HG03432 (cell line): ENCODE measurements at regions not wholly inside any gene's neighbourhood (a gene's known extent, or its start where the extent isn't known, plus 50 kb on each side); places are given as distances from the start of the nearest gene placed in this dataset.

Experiments
- ATAC-seq: cut with Tn5 transposase; IDR thresholded peaks from one replicate; pipeline ENCODE4 v1.9.1; 2021; ENCODE audit warnings: mild to moderate bottlenecking, moderate library complexity; ENCODE audit not compliant: unreplicated experiment

DNA sequence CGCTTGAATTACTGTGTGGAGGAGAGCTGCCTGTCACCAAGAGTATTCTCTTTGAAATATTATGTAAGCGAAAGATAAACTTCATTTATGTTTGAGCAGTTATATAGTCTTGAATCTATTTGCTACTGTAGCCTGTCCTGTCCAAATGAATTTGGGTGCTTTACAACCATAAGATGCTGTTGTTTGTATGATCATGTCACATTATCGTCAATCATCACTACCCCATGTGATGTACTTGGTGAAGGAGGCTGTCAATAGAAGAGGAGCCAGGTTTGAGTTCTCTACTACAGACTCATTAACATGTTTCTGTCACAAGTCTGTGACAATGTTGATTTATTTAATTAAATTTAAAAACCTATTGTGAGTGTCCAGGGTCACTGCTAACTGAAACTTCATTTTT, 403.3 kb upstream of the MEF2C start:
- ATAC-seq, result no peak

DNA sequence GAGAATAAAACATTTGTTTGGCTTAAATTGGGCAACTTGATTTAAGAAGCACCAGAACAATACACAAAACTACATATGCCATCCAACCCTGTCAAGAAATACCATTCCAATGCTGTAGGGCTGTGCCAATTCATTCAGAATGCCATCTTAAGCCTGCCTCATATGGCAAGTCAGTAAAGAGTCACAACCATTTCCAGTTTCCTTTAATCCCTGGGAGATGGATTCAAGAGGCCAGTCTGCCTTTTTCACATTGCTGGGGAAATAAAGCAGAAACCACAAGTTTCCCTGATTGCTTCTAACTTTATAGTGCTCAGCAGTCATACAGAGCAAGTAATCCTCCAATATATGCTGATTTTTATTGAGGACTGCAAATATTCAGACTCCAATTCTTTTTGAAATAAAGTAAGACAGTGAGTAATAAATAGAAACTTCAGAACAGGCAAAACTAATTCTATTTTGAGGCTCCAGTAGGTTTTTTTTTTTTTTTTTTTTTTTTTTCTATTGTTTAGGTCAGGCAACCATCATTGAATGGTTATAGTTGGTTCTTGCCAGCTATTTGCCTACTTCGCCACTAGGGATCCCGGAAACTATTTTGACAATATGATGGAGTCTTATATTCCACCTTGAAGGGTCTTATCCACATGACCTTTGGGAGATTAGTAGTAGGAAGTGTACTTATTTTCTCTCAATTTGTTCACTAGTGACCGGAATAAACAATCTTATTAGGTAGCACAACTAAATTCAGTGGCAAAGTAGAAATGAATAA, 400.9 kb upstream of the MEF2C start:
- no peak for ATAC-seq

DNA sequence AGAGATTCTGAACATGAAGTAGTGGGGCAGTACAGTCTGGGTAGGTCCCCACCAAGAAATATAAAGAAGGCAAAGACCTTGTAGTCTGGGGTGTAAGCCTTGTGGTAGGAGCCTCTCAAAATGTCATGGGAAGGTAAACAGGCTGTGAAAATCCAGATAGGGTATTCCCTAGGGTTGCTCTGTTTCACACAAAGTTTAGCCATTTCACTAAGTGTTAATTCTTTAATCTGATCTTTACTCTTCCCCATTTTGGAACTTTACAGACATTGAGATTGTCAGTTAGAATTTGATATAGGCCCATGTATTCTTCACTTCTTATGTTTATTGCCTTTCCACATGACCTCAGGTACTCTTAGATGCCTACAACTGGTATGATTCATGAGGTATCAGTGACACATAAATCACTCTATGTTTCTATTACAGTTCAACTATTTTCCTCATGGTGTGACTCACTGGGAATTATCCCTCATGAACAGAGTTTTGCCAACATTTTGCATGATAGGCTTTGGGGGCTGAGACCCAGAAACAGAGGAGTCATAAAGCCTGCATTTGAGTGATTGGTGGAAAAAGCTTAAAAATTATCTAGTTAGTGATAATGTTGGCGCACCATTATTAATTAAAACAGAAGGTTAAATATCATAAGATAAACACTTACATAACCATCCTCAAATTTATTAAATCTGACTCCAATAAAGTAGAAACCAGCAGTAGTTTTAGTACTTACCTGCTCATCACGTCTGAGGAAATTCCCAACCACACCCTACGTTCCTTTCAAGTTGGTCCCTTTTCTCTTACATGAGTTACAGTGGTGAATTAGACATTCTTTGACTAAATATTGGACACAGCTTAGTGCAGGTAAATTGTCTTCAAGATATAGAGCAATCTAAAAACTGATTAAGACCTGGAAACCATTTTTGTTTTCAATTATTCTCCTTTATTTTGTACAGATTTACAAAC, 399.8 kb upstream of the MEF2C start:
- ATAC-seq, result peak; percentile 59

DNA sequence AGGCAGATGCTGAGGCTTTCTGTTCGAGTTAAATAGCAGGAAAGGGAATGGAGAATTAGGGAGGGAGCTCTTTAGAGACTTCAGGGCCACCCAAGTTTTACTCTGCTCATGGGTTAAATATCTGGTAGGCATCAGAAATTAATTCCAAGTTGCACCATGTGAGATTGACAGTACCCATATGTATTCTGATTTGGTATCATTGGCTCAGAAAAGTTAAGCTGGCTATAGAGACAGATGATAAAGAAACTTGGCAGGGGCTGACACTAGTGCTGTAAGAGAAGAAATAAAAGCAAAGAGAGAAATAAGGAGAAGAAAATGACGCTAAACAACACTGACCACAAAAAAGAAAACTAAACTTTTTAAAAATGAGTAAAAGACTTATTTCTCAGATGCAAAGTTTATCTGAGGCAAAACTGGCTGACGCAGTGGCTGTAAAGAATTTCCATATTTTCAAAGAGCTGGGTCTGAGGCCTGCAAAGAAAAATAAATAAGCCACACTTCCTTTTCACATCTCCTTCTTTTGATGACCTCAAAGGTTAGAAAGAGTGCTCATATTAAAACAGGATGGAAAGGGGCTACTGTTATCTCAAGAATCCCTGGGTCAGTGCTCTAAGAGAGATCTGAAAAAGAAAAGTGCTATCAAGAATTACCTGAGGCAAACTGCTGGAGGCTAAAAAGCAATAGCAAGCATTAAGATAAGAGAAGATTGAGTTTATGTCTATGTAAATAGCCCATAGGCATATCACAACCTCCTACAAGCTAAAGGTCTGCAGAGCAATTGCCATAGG, 399.0 kb upstream of the MEF2C start:
- ATAC-seq, result peak; percentile 3

GRCh38 chr5:89281211-89281610, 398.2 kb upstream of the MEF2C start:
- no peak for ATAC-seq

DNA sequence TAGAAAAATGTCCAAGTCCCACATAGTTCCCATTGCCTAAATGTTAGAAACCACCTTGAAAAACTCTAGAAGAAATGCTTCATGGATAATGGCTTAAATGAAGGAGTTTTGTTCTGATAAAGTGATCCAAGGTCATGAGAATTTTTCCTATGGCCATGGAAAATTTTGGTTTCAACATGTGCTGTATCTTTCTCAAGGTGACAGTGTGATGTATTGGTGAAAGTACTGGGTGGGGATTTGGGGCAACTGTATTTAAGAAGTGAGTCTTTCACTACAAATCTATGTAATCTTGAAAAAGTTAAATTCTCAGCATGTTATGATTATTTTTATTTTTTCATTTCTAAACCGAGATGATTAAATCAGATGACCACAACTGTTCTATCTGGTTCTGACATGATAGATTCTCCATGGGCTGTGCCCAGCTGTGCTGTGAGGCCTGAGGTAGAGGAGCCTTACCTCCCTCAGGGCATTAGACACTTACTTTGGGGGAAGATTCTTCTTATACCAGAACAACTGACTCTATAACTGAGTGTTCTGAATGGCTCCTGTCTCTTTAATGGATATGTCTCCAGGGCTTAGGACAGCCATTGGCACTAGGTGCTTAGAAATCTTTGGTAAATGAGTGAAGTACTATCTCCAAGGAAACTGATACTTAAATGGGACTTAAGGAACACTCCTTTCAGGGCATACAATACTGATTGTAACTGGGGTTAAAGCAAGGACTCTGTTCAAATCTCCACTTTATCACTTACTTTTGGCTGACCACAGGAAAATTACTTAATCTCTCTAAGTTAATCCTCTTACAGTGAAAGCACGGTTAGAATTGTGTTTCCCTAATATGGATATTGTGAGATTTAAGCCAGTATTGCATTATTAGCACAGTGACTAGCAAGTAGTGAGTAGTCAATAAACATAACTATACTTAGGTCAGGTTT, 397.4 kb upstream of the MEF2C start:
- peak; percentile 31 for ATAC-seq

GRCh38 chr5:89279391-89280036, 396.5 kb upstream of the MEF2C start:
- ATAC-seq, result no peak

DNA sequence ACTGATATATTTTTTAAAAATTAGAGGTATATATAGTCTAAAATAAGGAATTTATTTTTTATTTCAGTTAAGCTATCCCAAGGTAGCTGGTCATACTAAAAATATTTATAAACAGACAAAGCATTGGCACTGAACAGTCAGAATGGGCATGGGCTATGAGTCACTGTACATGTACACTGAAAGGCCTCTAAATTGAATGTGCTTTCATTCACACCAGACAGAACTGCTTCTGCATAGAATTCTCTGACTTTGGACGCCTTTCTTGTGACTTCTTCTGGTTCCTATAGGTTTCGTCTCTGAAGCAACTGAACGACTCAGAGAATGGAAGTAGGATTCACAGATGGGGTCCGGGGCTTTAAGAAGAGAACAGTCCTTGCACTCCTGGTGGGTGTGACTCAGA, 394.8 kb upstream of the MEF2C start:
- peak; percentile 35 for ATAC-seq

- no peak for ATAC-seq
Observed at GRCh38 chr5:89276566-89277305, 393.8 kb upstream of the MEF2C start.

GRCh38 chr5:89275066-89275855, 392.3 kb upstream of the MEF2C start:
- no peak for ATAC-seq

GRCh38 chr5:89273289-89273688, 390.3 kb upstream of the MEF2C start:
- ATAC-seq, result no peak

DNA sequence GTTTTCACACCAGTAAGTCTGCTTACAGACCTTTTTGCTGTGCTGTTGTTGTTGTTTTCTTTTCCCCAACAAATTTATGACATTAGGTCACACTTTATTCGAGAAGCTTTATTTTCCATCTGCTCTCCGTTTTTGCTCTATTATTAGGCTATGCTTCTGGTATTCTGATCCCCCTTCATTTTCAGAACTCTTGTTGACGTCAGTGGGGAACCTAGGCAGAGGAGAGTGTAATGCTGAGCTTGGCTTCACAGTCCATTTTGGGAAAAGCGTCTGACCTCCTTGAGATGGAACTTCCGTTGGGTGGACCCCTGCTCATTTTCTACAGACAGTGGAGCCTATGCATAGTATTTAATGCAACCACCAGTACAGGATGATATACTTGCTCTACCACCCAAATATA, 387.9 kb upstream of the MEF2C start:
- no peak for ATAC-seq

- ATAC-seq, result no peak
Observed at GRCh38 chr5:89269721-89270120, 386.7 kb upstream of the MEF2C start.

DNA sequence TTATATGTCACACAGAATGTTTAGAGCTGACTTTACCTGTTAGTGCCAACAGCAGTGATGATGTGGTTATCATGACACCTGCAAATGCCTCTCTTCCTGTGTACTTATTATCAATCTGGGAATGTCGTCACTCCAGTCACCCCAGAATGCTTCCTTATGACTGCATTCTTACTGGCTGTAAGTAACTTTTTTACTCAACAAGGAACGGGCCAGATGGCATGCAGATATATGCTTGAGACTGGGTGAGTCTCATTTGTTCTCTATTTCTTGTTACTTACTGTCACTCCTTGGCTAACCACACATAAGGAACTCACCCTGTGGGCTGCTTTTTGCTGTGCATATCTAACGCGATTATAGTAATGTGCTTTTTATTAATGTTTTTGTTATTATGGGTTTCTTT, 385.5 kb upstream of the MEF2C start:
- ATAC-seq, result peak; percentile 29

- ATAC-seq, result no peak
Observed at GRCh38 chr5:89267788-89268187, 384.8 kb upstream of the MEF2C start.

DNA sequence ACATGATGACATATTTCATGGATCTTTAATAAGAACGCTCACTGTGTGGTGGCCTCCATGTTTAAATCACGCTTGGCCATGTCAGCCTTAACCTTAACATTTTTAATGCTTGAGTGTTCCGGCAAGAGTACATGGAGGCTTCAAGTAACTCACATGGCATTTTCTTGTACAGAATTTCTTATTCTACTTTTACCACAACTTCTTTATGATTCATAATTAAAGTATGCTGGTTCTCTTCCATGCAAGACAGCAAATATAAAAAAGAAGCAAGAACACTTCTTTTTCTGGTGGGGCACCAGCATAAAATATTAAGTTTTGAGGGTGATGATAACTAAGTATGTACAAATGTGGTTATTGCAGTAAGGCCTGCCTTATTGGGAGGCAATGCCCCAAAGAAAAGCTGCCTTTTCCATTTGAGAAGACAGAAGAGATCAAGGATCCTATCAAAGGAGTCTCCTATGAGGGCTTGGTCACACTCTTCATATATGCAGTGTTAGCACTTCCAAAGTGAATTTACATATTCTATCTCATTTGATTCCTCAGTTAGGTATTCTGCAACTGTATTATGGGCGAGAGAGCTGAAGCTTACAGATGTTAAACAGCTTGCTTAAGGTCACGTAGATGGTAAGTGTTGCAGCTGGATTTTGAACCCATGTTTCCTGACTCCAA, 382.7 kb upstream of the MEF2C start:
- no peak for ATAC-seq

DNA sequence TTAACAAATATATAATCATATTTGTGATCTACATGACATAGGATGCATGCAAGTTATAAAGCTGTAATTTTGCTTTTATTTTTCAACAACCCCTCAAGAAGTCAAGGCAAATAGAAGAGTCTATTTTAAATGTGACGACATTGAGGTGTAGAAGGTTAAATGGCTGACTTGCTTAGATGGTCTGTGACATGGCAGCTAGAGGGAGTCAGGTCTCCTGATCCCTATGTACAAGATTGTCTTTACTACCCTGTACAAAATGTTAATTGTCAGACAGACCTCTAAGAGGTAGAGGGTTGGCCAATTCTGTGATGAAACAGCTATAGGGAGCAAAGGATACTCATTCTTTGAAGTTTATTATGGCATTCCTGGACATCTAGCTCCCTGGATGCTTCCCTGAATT, 380.9 kb upstream of the MEF2C start:
- ATAC-seq, result no peak

GRCh38 chr5:89262030-89262429, 379.0 kb upstream of the MEF2C start:
- no peak for ATAC-seq
